Left ventricle myocardium superior (tissue), 1 donor: ENCODE measurements at regions not wholly inside any gene's neighbourhood (a gene's known extent, or its start where the extent isn't known, plus 50 kb on each side); places are given as distances from the start of the nearest gene placed in this dataset.
"Not testable (repeated sequence)": the region's sequence is repeated elsewhere in the genome, so short reads cannot be mapped to it uniquely, and the experiment has no call there.

Experiments
- ATAC-seq: fragments of 200-7000 bp; cut with Tn5 transposase; one replicate; pipeline ENCODE4 v1.9.1; 2020; ENCODE audit warnings: mild to moderate bottlenecking, moderate library complexity
- DNase-seq: peaks from one replicate; pipeline ENCODE4 v3.0.0-alpha.2; 2020
- intact Hi-C: fragments of 100-400 bp; cut with micrococcal nuclease; formaldehyde crosslinking; loops from one replicate; pipeline ENCODE4 v1.11.0; 2022
- donor health status: DM: no; HTN: yes; CAD: no; lungs with severe emphysema.

DNA sequence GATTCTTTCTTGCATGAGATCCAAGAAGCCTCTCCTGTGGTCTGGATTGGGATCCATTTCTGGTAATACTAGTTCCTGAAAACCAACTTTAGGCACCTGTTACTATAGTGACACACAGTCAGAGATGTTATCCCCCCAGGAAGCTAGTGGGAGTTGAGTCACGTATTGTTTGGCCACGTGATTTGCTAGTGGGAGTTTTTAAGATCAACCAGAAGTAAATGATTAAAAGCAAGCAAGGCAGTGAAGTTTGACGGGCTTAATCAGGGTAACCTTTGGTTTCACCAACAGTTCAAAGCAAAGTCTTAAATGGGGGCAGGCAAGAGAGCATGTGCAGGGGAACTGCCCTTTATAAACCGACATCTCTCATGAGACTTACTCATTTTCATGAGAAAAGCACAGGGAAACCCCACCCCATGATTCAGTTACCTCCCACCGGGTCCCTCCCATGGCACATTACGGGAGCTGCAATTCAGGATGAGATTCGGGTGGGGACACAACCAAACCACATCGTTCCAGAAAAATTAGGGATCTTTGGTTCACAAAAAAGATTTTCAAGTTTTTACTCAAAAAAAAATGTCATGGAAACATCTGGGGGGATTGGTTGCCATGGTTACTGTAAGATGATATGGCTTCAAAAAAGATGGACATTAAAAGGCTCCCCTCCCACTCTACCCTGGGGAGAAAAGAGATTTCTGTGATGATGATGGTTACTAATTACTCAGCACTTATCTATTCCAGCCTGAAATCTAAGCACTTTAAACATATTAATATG is 483.1 kb upstream of the ERCC4 start:
- no peak for ATAC-seq

DNA sequence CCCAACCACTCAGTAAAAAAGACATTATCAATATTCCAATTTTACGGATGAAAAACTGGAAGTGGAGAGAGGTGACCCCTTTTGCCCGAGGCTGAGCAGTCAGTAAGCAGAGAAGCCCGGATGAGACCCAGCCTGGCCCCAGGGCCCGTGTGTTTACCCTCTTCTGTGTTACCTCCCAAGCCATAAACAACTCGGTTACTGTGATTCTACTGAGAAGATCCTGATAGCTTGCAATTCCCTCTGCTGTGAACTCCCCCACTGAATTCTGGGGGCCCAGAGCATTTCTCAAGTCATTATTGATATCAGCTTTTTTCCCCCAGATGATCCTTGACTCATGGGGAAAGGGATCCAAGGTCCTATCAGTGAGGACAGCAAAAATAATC is 482.6 kb upstream of the ERCC4 start:
- DNase-seq (no peak), ATAC-seq (no peak)
- intact Hi-C loops: no loop called here

More for the DNA sequence above, 483.1 kb upstream of the ERCC4 start:
- intact Hi-C loops: no loop called here
- DNase-seq: no peak

DNA sequence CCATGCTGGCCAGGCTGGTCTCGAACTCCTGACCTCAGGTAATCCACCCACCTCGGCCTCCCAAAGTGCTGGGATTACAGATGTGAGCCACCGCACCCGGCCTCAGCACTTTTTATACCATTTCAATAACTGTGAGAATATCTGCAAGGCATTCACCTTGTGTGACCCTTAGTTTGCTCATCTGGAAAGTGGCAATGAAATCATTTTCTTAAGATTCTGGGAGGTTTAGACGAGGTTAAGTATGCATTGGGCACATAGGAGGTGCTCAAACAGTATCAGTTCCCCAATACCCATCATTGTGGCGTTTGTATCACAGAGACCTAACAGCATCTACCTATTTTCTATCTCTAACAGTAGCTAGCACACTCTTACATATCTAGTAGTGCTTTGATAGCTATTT is 481.9 kb upstream of the ERCC4 start:
- intact Hi-C loops: no loop called here
- no peak for ATAC-seq
- no peak for DNase-seq

DNA sequence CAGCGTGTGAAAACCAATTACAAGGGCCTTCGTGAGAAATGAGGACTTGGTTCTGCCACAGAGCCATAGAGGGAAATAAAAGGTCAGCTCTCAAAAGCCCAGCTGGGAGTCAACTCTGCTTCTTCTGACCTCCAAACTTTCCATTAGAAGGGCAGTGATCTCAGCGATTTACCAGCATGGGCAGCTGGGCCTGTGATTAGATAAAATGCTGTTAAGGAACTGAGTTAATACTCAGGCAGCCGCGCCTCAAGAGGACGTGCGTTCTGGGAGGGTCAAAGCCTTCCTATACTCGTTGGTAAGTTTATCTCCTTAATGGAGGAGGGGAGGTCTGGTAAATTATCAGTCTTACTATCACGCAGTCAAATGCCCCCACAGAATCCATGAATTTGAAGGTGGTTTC is 480.2 kb upstream of the ERCC4 start:
- DNase-seq (no peak), ATAC-seq (no peak)
- intact Hi-C loops: no loop called here

DNA sequence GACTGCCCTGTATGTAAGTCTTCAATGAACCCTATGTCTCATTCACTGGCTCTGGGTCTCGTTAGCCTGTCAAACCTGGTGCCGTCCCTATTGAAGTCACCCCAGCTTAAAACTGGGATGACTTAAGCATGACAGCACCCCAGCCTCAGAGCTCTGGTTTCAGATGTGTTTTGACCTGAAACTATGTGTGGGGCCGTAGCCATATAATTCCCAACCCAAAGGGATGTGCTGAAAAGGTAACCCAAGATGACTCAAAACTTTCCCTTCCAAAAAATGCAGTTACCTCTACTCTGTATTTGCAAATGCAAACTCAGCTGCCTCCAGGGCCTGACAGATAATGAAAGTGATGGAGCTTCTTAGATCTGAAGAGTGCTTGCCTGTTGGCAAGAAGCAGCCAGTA is 478.3 kb upstream of the ERCC4 start:
- intact Hi-C loops: no loop called here
- ATAC-seq: no peak
- no peak for DNase-seq

DNA sequence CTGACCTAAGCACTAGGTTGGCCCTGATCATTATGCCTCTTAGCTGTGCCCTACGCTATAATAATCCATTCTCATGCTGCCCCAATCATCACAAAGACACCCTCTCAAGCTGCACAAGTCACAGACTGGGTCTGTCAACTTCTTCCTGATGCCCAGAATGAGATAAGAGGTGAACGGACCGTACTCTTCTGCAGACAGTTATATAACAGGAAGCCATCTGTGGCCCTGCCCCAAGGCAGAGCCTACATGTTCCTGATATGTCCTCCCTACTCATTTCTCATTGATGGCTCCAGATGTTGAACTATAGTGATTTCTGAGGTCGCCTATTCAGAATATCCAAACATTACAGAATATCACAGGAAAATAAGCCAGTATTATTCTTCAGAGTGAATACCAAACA is 471.6 kb upstream of the ERCC4 start:
- intact Hi-C loops: no loop called here
- DNase-seq (no peak), ATAC-seq (no peak)

DNA sequence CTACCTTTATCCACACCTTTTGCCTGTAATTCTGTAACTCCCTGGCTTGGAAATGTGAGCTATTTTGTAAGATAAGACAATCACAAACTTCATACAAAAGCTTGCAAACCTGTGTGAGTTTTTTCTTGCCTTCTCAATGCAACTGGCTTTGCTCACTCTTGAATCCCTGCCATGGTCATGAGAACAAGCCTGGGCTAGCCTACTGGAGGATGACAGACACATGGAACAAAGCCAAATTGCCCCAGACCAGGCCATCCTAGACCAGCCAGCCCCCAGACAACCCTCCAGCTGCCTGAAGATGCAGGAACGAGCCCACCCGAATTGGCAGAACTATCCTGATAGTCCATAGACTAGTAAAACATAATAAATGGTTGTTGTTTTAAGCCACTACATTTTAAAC is 466.6 kb upstream of the ERCC4 start:
- DNase-seq (no peak), ATAC-seq (no peak)
- intact Hi-C loops: no loop called here

DNA sequence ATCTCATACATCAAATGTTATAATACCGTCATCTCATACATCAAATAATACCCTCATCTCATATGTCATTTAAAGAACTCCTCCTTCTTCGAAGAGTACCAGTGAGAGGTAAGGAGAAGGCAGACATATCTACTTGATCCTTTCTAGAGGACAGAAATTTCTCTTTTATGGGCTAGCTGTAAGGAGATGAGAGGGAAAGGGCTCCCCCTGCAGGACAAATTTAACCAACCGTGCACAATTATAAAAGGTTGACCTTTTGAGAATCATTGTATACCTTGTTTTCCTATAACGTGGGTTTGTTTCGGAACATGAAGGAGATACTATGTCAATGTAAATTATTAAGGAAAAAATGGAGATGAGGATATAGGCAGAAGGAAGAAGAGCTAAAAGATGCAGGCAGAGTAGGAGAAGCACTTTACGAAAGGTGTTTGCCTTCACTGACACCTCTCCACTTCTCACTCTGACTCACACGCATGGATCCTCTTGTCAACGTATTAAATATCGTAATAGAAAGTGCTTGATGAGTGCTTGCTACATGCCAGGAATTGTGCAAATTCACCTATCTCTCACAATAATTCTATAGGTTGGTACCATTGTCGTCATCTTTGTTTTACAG is 465.9 kb upstream of the ERCC4 start:
- intact Hi-C loops: no loop called here

DNA sequence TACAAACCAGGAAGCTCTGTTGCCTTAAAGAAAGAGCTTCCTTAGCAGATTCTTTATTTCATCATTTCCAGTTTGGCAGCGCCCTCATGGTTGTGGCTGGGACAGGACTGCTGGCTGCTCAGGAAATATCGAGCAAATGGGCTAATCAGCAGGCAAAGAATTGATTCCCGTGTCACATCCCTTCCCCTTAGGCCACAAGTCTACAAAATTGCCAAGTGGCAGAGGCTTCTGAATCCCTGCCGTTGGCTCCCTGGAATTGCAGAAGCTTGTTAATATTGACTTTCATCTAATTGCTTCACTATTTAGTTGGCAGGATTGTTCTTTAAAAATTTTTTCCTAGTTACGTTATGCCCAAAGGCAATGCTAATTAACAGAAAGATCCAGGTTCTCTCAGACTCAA is 456.3 kb upstream of the ERCC4 start:
- intact Hi-C loops: no loop called here
- DNase-seq: no peak
- no peak for ATAC-seq

More for the DNA sequence above, 465.9 kb upstream of the ERCC4 start:
- DNase-seq: no peak
- ATAC-seq: no peak

DNA sequence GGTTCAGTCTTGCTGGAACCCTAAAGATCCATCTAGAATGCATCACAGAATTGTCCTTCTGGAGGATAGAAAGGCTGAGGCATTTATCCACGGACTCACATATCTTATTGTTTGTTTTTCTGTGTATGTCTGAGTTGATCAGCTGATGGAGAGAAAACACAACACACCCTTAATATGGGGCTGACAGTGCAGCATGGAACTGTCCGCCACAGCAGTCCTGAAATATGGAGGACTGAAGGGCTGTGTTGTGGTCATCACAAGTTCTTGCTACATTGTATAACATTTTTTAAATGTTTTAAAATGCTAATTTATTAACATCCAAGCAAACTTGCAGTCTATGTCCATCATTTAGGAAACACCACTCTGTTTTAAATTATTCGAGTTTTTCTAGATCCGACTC is 448.9 kb upstream of the ERCC4 start:
- ATAC-seq: no peak
- DNase-seq: no peak
- intact Hi-C loops: no loop called here

DNA sequence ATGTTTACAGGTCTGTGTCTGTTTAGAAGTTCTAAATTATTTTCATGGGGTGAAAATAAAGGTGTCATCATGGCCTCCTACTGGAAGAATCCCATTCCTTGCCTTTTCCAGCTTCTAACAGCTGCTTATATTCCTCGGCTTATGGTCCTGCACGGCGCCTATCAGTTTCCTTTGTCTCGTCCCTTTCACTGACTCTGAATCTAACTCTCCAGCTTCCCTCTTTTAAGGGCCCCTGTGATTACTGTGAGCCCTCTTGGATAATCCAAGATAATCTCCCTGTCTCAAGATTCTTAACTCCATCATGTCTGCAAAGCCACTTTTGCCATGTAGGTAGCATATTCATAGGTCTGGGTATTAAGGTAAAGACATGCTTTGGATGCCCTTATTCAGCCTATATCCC is 441.0 kb upstream of the ERCC4 start:
- intact Hi-C loops: no loop called here
- DNase-seq (no peak), ATAC-seq (no peak)

DNA sequence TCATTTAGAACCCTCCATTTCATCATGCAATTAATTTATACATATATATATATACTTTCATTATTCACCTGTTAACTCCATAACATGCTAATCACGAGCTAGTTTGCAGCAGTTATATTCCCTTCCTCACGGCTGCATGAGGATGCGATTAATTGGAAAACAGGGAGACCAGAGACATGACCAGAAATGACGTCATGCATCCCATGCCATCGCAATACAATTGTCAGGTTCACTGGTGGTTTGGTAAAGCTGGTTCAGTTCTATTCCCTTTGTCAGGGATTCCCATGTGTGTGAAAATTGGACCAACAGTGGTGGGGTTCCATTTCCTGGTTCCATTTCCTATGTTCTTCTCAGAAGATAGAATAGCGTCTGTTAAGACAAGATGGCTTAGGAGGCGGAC is 440.4 kb upstream of the ERCC4 start:
- ATAC-seq (no peak), DNase-seq (no peak)
- intact Hi-C loops: no loop called here

DNA sequence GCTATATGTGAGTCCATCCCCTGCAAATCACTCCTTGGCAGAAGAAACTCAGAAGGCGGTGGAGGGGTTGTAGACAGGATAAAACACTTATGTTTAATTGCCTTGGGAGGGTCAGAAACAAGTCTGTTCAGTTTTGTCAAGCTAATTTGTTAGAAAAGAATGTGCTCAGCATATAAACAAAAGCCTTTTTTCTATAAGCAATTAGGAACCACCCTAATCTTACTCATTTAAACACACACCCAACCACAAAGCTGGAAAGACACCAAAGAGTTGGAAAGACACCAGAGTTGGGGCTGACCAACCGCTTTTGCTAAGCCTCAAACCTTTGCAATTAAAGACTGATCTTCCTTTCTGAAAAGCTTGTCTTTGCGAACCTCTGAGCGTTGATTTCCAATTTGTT is 439.2 kb upstream of the ERCC4 start:
- no peak for ATAC-seq
- intact Hi-C loops: no loop called here
- DNase-seq: no peak

DNA sequence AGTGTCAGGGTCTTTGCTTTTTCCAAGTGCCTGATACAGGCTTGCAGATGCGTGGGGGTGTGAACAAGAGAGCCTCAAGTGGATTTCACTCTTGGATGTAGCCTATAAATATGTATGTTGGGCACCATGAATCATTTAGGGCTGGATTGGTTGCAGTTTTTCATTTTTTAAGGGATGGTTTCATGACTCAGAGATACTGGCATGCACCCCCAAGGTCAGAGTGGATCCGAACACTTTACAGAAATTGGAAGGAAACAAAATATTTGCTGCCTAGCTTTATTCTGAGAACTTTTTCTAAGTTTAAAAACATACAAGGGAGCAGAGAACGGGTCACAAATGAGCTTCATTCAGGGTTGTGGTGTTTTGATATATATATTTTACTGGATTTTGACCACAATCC is 436.8 kb upstream of the ERCC4 start:
- intact Hi-C loops: no loop called here
- ATAC-seq (no peak), DNase-seq (no peak)

DNA sequence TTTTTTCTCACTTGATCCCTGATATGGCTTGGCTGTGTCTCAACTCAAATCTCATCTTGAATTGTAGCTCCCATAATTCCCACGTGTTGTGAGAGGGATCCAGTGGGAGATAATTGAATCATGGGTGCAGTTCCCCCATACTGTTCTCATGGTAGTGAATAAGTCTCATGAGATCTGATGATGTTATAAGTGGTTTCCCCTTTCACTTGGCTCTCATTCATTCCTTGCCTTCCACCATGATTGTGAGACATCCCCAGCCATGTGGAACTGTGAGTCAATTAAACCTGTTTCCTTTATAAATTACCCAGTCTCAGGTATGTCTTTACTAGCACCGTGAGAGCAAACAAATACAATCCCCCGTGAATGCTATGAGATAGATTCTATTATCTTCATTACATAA is 430.5 kb upstream of the ERCC4 start:
- DNase-seq, ATAC-seq, intact Hi-C loops: not testable (repeated sequence)

DNA sequence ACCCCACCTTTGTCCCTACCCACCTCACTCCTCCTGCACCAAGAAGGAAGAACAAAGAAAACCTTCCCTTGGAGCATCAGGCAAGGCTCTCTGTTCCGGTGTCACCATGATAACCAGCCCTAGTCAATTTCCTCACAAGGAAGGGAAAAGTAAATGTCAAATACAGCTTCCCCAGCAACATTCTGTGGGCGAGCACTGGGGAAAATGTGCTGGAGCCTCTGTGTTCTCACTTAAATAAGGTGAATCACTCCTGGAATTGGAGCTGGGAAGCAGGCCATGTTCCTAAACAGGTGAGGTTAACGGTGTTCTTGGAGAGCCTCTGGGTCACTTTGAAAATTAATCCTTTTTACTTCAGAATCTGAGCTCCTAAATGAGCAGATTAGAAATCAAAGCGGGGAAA is 427.9 kb upstream of the ERCC4 start:
- ATAC-seq (no peak), DNase-seq (no peak)
- intact Hi-C loops: no loop called here

DNA sequence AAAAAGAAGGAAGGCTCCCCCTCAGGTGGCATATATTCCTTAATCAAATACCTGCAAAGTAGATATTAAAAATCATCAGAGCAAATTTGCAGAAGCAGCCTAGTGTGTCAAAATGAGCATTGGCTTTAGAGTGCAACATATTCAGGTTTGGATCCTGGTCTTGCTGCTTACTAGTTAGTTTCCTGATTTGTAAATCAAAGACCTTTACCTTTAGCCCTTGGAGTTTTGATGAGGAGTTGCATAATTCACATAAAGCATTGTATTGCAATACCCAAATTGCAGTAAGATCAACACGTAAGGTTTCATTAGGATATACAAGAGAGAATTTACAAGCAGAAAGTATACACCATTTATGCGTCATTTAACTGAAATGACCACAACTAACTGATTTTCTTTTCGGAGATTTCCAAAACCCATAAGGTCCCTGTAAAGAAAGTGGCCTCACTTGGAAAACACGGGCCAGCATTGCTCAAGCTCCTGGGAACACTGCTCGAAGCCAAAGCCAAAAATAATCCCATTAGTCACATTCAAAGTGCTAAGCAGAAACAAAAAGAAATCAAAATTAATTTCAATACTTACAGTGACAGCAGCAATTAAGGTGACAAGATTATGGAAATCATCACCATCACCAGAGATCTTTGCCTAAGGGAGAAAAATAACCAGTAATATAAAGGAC is 415.9 kb upstream of the ERCC4 start:
- ATAC-seq (no peak), DNase-seq (no peak)
- intact Hi-C loops: no loop called here

DNA sequence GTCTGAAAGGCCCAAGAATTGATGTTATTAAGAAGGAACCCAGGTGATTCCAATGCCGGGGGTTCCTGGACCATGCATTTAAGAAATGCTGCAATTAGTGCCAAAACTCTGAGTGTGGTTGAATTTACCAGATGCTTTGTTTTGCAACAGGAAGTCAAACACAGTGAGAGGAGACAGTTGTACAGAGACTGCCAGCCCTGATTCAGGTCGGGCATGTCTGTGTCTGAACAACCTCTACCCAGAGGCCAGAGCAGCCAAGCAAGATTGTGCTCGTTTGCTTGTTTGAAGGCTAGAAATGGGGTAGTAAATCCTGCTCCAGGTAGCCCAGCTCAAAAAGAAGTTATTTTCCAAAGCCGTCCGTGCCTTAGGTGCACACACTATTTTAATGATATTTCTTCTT is 412.4 kb upstream of the ERCC4 start:
- ATAC-seq (no peak), DNase-seq (no peak)
- intact Hi-C loops: no loop called here

DNA sequence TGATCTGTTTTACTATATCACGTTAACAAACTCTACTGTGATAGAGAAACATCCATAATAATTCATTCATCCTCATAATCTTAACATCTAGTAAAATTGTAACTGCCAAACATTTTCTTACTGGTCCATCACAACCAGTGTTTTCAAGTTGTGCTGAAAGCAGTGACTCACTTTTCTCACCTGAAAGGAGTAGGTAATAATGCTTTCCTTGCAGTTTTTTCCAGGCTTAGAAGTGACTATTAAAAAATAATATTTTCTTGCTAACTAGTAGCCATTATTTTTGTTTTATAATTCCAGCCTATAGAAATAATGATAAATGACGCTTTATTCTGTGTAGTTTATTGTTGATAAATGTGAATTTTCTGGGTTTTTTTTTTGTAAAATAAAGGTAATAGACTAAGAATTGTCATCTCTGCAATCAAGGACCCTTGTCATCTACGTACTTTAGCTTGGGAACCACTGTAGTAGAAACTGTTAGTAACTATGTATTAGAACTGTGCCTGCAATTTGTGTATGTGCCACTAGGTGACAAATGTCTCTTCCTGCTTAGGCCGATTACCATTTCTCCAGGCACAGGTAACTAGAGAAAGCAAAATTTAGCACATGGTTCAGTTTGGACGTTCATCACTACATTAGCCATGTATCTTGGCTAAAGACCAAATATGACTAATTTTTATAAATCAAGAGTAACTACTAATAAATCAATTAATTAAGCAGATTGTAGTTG is 409.4 kb upstream of the ERCC4 start:
- no peak for DNase-seq
- ATAC-seq: no peak
- intact Hi-C loops: no loop called here

DNA sequence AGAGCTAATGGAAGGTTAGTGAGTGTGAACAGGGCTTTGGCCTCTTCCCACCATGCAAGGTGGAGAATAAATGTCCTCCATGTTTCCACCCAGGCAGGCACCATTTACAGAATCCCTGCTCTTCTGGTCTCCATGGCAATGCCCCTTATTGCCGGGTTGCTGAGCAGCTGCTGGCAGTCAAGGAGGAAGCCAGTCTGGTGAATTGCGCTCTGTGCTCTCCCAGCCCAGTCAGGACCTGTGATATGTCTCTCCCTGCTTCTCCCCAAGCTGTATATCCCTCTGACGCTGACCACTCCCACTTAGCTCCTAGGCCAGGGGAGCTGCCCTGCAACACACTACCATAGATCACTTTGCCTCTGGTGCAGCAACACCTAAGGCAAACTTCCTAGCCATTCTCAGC is 402.1 kb upstream of the ERCC4 start:
- intact Hi-C loops: no loop called here
- ATAC-seq: no peak
- no peak for DNase-seq
